ENCODE measurements at regions not wholly inside any gene's neighbourhood (a gene's known extent, or its start where the extent isn't known, plus 50 kb on each side); places are given as distances from the start of the nearest gene placed in this dataset.

DNA sequence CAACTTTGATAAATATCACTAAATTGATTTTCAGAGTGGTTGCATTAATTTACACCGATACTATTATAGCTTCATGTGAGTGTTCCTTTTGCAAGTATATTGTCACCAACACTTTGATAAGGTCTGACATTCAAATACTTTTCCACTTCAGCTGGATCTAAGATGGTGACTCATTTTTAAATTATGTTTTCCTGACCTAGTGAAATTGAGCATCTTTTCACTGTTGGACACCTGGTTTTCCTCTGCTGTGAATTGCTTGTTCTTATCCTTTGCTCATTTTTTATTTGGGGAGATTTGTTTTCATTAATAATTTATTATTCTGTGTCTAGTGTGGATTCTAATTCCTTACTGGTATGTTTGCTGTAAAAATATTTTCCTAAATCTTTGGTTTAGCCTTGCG lies 85.2 kb upstream of the PRDM1 start:
- TF ChIP-seq, protein P1, sequence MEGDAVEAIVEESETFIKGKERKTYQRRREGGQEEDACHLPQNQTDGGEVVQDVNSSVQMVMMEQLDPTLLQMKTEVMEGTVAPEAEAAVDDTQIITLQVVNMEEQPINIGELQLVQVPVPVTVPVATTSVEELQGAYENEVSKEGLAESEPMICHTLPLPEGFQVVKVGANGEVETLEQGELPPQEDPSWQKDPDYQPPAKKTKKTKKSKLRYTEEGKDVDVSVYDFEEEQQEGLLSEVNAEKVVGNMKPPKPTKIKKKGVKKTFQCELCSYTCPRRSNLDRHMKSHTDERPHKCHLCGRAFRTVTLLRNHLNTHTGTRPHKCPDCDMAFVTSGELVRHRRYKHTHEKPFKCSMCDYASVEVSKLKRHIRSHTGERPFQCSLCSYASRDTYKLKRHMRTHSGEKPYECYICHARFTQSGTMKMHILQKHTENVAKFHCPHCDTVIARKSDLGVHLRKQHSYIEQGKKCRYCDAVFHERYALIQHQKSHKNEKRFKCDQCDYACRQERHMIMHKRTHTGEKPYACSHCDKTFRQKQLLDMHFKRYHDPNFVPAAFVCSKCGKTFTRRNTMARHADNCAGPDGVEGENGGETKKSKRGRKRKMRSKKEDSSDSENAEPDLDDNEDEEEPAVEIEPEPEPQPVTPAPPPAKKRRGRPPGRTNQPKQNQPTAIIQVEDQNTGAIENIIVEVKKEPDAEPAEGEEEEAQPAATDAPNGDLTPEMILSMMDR (IDR thresholded peaks at IDR 0.05; ENCODE audit: insufficient read depth, low read depth, low read length), result no peak
- TF ChIP-seq EZH2 (IDR thresholded peaks at IDR 0.05; ENCODE audit: insufficient read depth, low read length), result no peak
